ENCODE measurements at regions not wholly inside any gene's neighbourhood (a gene's known extent, or its start where the extent isn't known, plus 50 kb on each side); places are given as distances from the start of the nearest gene placed in this dataset.

DNA sequence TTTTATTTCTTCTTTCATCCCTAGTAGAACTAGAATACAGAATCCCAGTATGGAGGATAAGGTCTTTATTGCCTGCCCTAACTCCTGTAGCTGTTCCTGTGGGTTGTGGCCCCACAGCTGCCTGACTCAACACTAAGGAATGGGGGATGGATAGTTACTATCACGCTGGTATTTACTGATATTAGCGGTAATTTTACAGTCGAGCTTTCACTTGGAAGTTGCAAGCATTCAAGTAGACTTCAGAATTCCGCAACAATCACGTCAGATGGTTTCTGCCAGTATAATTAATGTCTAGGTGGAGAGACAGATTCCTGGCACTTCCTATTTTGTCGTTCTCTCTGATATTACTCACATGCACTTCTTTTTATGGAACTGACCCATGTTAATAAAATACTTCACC, 489.8 kb downstream of the PABPC4L start:
- TF ChIP-seq REST (IDR thresholded peaks at IDR 0.05; ENCODE audit: borderline replicate concordance): no peak
- TF ChIP-seq EP300 (conservative IDR thresholded peaks at IDR 0.05; ENCODE audit: poor library complexity, severe bottlenecking): no peak
- TF ChIP-seq, protein P1, sequence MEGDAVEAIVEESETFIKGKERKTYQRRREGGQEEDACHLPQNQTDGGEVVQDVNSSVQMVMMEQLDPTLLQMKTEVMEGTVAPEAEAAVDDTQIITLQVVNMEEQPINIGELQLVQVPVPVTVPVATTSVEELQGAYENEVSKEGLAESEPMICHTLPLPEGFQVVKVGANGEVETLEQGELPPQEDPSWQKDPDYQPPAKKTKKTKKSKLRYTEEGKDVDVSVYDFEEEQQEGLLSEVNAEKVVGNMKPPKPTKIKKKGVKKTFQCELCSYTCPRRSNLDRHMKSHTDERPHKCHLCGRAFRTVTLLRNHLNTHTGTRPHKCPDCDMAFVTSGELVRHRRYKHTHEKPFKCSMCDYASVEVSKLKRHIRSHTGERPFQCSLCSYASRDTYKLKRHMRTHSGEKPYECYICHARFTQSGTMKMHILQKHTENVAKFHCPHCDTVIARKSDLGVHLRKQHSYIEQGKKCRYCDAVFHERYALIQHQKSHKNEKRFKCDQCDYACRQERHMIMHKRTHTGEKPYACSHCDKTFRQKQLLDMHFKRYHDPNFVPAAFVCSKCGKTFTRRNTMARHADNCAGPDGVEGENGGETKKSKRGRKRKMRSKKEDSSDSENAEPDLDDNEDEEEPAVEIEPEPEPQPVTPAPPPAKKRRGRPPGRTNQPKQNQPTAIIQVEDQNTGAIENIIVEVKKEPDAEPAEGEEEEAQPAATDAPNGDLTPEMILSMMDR (IDR thresholded peaks at IDR 0.05; ENCODE audit: poor library complexity, severe bottlenecking): no peak
- no peak for TF ChIP-seq SMC3 (conservative IDR thresholded peaks at IDR 0.05; ENCODE audit: poor library complexity)
- no peak for TF ChIP-seq MXI1 (conservative IDR thresholded peaks at IDR 0.05; ENCODE audit: poor library complexity, severe bottlenecking)
- no peak for TF ChIP-seq POLR2AphosphoS5 (IDR thresholded peaks at IDR 0.05)
- TF ChIP-seq RAD21 (conservative IDR thresholded peaks at IDR 0.05): no peak
- TF ChIP-seq TAF1 (IDR thresholded peaks at IDR 0.05; ENCODE audit: low read depth): no peak
- no peak for TF ChIP-seq EZH2 (IDR thresholded peaks at IDR 0.05; ENCODE audit: borderline replicate concordance, insufficient read depth, low read length, poor library complexity, severe bottlenecking)
- H2AFZ ChIP-seq (ENCODE audit: low read depth, low read length): no peak overlapping the region
- no peak overlapping the region for H3K9ac ChIP-seq (ENCODE audit: low read length)
- no peaks in the 10 kb centered on the region for H3F3A ChIP-seq (ENCODE audit: insufficient read depth, low read length, poor library complexity, severe bottlenecking)
- H3K4me3 ChIP-seq (ENCODE audit: low read length): no peak overlapping the region
- no peak overlapping the region for H3K27ac ChIP-seq (ENCODE audit: low read length)
- H3K4me2 ChIP-seq (ENCODE audit: low read length): no peak overlapping the region
- H3K9me3 ChIP-seq (ENCODE audit: low read length): no peaks in the 10 kb centered on the region
- H4K20me1 ChIP-seq (ENCODE audit: insufficient read depth): no peaks in the 10 kb centered on the region
- H3K36me3 ChIP-seq (ENCODE audit: insufficient read depth, low read length): no peaks in the 10 kb centered on the region
- H3K27me3 ChIP-seq (ENCODE audit: insufficient read depth, low read depth, low read length): no peaks in the 10 kb centered on the region
- H3K9me2 ChIP-seq (ENCODE audit: insufficient read depth, low read length): no peaks in the 10 kb centered on the region
- no peaks in the 10 kb centered on the region for H3K79me2 ChIP-seq (replicated peaks; ENCODE audit: insufficient read depth, low read length)

DNA sequence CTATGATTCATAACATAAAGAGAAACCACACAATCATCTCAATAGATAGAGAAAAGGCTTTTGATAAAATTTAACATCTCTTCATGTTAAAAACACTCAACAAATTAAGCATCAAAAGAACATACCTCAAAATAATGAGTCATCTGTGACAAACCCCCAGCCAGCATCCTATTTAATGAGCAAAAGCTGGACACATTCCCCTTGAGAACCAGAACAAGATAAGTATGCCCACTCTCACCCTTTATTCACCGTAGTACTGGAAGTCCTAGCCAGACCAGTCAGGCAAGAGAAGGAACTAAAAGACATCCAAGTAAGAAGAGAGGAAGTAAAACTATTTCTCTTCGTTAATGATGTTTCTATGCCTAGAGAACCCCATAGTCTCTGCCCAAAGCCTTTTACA, 507.2 kb downstream of the PABPC4L start:
- Histone ChIP-seq H3K79me2 (replicated peaks; ENCODE audit: insufficient read depth, low read length) (no peaks in the 10 kb centered on the region), H4K20me1 (ENCODE audit: insufficient read depth) (no peaks in the 10 kb centered on the region), H3K9me3 (ENCODE audit: low read length) (no peaks in the 10 kb centered on the region), H3F3A (ENCODE audit: insufficient read depth, low read length, poor library complexity, severe bottlenecking) (no peaks in the 10 kb centered on the region), H3K4me3 (ENCODE audit: low read length) (no peak overlapping the region), H3K36me3 (ENCODE audit: insufficient read depth, low read length) (no peaks in the 10 kb centered on the region), H3K9me2 (ENCODE audit: insufficient read depth, low read length) (no peaks in the 10 kb centered on the region), H3K4me2 (ENCODE audit: low read length) (no peak overlapping the region), H3K27ac (ENCODE audit: low read length) (no peak overlapping the region), H2AFZ (ENCODE audit: low read depth, low read length) (no peak overlapping the region), H3K27me3 (ENCODE audit: insufficient read depth, low read depth, low read length) (no peaks in the 10 kb centered on the region), H3K9ac (ENCODE audit: low read length) (no peak overlapping the region)
- TF ChIP-seq TAF1 (IDR thresholded peaks at IDR 0.05; ENCODE audit: low read depth) (no peak), MXI1 (conservative IDR thresholded peaks at IDR 0.05; ENCODE audit: poor library complexity, severe bottlenecking) (no peak), REST (IDR thresholded peaks at IDR 0.05; ENCODE audit: borderline replicate concordance) (no peak), EZH2 (IDR thresholded peaks at IDR 0.05; ENCODE audit: borderline replicate concordance, insufficient read depth, low read length, poor library complexity, severe bottlenecking) (no peak), SMC3 (conservative IDR thresholded peaks at IDR 0.05; ENCODE audit: poor library complexity) (no peak), POLR2AphosphoS5 (IDR thresholded peaks at IDR 0.05) (no peak), EP300 (conservative IDR thresholded peaks at IDR 0.05; ENCODE audit: poor library complexity, severe bottlenecking) (no peak), RAD21 (conservative IDR thresholded peaks at IDR 0.05) (no peak)
- TF ChIP-seq, protein P1 (IDR thresholded peaks at IDR 0.05; ENCODE audit: poor library complexity, severe bottlenecking): no peak

Data from neural cell (in vitro differentiated cells).